K562 (cell line): ENCODE measurements at regions not wholly inside any gene's neighbourhood (a gene's known extent, or its start where the extent isn't known, plus 50 kb on each side); places are given as distances from the start of the nearest gene placed in this dataset.

Experiments
- CC2D1A ChIP-seq: fragments of 450-650 bp; IDR thresholded peaks from 2 replicates; pipeline ENCODE4 v1.6.1; 2017; ENCODE audit warnings: mild to moderate bottlenecking
- ELF1 ChIP-seq: fragments of 200-800 bp; sonication (Bioruptor generic); IDR thresholded peaks from 2 replicates; pipeline ENCODE4 v1.6.1; 2016; ENCODE audit warnings: missing genetic modification characterization, missing compliant biosample characterization
- ESRRA ChIP-seq: fragments of 450-650 bp; IDR thresholded peaks from 2 replicates; pipeline ENCODE4 v1.6.1; 2014; ENCODE audit warnings: low read depth, mild to moderate bottlenecking, moderate library complexity, borderline replicate concordance
- ETS2 ChIP-seq: IDR thresholded peaks from 2 replicates; pipeline ENCODE4 v1.6.1; 2016; ENCODE audit warnings: borderline replicate concordance, missing genetic modification characterization, mild to moderate bottlenecking, moderate library complexity, missing compliant biosample characterization; ENCODE audit not compliant: poor library complexity, severe bottlenecking
- FOXA1 ChIP-seq: fragments of 450-650 bp; IDR thresholded peaks from 2 replicates; pipeline ENCODE4 v1.6.1; 2016; ENCODE audit warnings: mild to moderate bottlenecking, borderline replicate concordance
- HDAC8 ChIP-seq: fragments of 450-650 bp; IDR thresholded peaks from 2 replicates; pipeline ENCODE4 v1.6.1; 2016; ENCODE audit warnings: mild to moderate bottlenecking, missing genetic modification characterization, moderate library complexity, missing compliant biosample characterization
- HLTF ChIP-seq: fragments of 450-650 bp; IDR thresholded peaks from 2 replicates; pipeline ENCODE4 v1.6.1; 2016
- KAT2B ChIP-seq: IDR thresholded peaks from one replicate; pipeline ENCODE4 v1.6.1; 2012; ENCODE audit warnings: low read depth, mild to moderate bottlenecking, control low read depth, inconsistent platforms, low read length, moderate library complexity
- LARP7 ChIP-seq: fragments of 450-650 bp; IDR thresholded peaks from 2 replicates; pipeline ENCODE4 v1.6.1; 2016
- NFRKB ChIP-seq: fragments of 450-650 bp; IDR thresholded peaks from 2 replicates; pipeline ENCODE4 v1.6.1; 2016; ENCODE audit warnings: low read depth
- NONO ChIP-seq, 2 experiments: fragments of 200-400 bp in 1 of 2; fragments of 450-650 bp in 1 of 2; formaldehyde crosslinking in 1 of 2; IDR thresholded peaks; 2 replicates each; pipeline ENCODE4 v1.6.1; 2017; ENCODE audit warnings: low read depth in 2 of 2, mild to moderate bottlenecking in 2 of 2, moderate library complexity in 2 of 2, low read length in 1 of 2
- RFX7 ChIP-seq: fragments of 250-450 bp; sonication (Bioruptor Pico); IDR thresholded peaks from 2 replicates; pipeline ENCODE4 v1.5.1; 2021; ENCODE audit warnings: mild to moderate bottlenecking
- SAFB2 ChIP-seq: fragments of 200-400 bp; formaldehyde crosslinking; IDR thresholded peaks from 2 replicates; pipeline ENCODE4 v1.6.1; 2018; ENCODE audit warnings: borderline replicate concordance, low read length, low read depth, moderate library complexity; ENCODE audit not compliant: severe bottlenecking
- SREBF1 ChIP-seq: fragments of 150-350 bp; IDR thresholded peaks from 2 replicates; pipeline ENCODE4 v1.6.1; 2014; ENCODE audit warnings: antibody characterized with exemption, low read depth, low read length, borderline replicate concordance
- TCFL5 ChIP-seq: fragments of 250-450 bp; sonication (Bioruptor Pico); conservative IDR thresholded peaks from 2 replicates; pipeline ENCODE4 v1.6.1; 2021; ENCODE audit warnings: mild to moderate bottlenecking, moderate library complexity, matching md5 sums
- TRIM28 ChIP-seq: fragments of 450-650 bp; IDR thresholded peaks from 2 replicates; pipeline ENCODE4 v1.6.1; 2017
- ZKSCAN8 ChIP-seq: fragments of 200-800 bp; sonication (Bioruptor generic); IDR thresholded peaks from 2 replicates; pipeline ENCODE4 v1.6.1; 2016; ENCODE audit warnings: missing genetic modification characterization, missing compliant biosample characterization
- ZNF408 ChIP-seq: fragments of 250-450 bp; sonication (Bioruptor Pico); IDR thresholded peaks from 2 replicates; pipeline ENCODE4 v1.4.0; 2020; ENCODE audit warnings: low read depth, mild to moderate bottlenecking, moderate library complexity
- ZNF586 ChIP-seq: fragments of 450-650 bp; formaldehyde crosslinking; conservative IDR thresholded peaks from 2 replicates; pipeline ENCODE4 v1.4.0; 2020; ENCODE audit warnings: mild to moderate bottlenecking, moderate library complexity
- ZNF695 ChIP-seq: fragments of 450-650 bp; formaldehyde crosslinking; IDR thresholded peaks from 2 replicates; pipeline ENCODE4 v1.4.0; 2020; ENCODE audit warnings: mild to moderate bottlenecking, moderate library complexity
- TF ChIP-seq, protein P1 (sequence below): fragments of 450-650 bp; formaldehyde crosslinking; IDR thresholded peaks from 2 replicates; pipeline ENCODE4 v1.4.0; 2020; ENCODE audit warnings: mild to moderate bottlenecking, moderate library complexity
- TF ChIP-seq, protein P2 (sequence below): fragments of 450-650 bp; IDR thresholded peaks from 2 replicates; pipeline ENCODE4 v1.6.1; 2016; ENCODE audit warnings: mild to moderate bottlenecking
- TF ChIP-seq, protein P3 (sequence below): fragments of 450-650 bp; formaldehyde crosslinking; IDR thresholded peaks from 2 replicates; pipeline ENCODE4 v1.4.0; 2020; ENCODE audit warnings: mild to moderate bottlenecking
- TF ChIP-seq, protein P4 (sequence below): IDR thresholded peaks from 3 replicates; pipeline ENCODE4 v1.6.1; 2011; ENCODE audit warnings: borderline replicate concordance, mild to moderate bottlenecking; ENCODE audit not compliant: insufficient read length, insufficient read depth

DNA sequence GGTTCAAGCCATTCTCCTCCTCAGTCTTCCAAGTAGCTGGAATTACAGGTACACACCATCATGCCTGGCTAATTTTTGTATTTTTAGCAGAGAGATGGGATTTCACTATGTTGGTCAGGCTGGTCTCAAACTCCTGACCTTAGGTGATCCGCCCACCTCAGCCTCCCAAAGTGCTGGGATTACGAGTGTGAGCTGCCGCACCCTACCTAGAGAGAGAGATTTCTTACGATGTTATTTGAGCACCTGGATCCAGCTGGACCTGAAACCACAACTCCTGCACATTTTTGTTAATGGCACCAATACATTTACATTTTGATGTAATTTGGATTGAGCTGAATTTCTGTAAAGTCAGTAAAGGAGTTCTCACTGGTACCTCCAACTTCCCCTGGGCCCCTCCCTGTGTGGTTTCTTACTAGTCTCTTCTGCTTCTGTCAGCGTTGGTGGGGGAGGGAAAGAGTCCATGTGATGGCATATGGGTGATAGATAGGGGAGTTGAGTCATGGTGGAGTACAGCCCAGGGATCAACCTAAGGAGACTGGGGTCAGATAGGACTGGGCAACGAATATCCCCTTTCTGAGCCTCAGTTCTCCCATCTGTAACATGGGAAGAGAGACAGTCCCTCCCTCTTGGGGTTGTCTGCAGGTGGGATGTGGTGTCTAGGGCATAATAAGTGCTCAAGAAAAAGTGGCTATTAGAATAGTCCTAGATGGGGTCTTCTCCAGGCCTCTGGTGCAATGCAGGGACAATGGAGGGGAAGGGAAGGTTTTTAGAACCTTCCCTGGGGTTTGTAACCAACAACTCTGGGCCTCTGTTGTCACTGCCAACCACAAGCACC lies 83.3 kb upstream of the MED13L start (continued):
- TF ChIP-seq, protein P1, sequence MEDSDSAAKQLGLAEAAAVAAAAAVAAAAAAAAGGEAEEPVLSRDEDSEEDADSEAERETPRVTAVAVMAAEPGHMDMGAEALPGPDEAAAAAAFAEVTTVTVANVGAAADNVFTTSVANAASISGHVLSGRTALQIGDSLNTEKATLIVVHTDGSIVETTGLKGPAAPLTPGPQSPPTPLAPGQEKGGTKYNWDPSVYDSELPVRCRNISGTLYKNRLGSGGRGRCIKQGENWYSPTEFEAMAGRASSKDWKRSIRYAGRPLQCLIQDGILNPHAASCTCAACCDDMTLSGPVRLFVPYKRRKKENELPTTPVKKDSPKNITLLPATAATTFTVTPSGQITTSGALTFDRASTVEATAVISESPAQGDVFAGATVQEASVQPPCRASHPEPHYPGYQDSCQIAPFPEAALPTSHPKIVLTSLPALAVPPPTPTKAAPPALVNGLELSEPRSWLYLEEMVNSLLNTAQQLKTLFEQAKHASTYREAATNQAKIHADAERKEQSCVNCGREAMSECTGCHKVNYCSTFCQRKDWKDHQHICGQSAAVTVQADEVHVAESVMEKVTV (CRISPR knock-in tag): no peak
- TF ChIP-seq FOXA1 (no peak), HDAC8 (tag) (no peak), ZNF586 (CRISPR knock-in tag) (no peak), ZNF695 (CRISPR knock-in tag) (no peak), CC2D1A (peak; percentile 40; the same call in 1 of the 2 replicates), ZNF408 (no peak), RFX7 (no peak), ETS2 (tag) (no peak), KAT2B (no peak), ELF1 (tag) (no peak), NFRKB (peak; percentile 76), SREBF1 (no peak), TCFL5 (CRISPR knock-in tag) (no peak), ZKSCAN8 (CRISPR knock-in tag) (no peak), NONO (IDR thresholded peaks at IDR 0.05; ENCODE audit: low read depth in 2 of 2, low read length in 1 of 2) (no peak), SAFB2 (no peak), ESRRA (peak; percentile 79), HLTF (no peak), LARP7 (no peak), TRIM28 (peak; percentile 67; the same call in 1 of the 2 replicates)
- TF ChIP-seq, protein P2, sequence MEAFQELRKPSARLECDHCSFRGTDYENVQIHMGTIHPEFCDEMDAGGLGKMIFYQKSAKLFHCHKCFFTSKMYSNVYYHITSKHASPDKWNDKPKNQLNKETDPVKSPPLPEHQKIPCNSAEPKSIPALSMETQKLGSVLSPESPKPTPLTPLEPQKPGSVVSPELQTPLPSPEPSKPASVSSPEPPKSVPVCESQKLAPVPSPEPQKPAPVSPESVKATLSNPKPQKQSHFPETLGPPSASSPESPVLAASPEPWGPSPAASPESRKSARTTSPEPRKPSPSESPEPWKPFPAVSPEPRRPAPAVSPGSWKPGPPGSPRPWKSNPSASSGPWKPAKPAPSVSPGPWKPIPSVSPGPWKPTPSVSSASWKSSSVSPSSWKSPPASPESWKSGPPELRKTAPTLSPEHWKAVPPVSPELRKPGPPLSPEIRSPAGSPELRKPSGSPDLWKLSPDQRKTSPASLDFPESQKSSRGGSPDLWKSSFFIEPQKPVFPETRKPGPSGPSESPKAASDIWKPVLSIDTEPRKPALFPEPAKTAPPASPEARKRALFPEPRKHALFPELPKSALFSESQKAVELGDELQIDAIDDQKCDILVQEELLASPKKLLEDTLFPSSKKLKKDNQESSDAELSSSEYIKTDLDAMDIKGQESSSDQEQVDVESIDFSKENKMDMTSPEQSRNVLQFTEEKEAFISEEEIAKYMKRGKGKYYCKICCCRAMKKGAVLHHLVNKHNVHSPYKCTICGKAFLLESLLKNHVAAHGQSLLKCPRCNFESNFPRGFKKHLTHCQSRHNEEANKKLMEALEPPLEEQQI: no peak
- TF ChIP-seq, protein P3, sequence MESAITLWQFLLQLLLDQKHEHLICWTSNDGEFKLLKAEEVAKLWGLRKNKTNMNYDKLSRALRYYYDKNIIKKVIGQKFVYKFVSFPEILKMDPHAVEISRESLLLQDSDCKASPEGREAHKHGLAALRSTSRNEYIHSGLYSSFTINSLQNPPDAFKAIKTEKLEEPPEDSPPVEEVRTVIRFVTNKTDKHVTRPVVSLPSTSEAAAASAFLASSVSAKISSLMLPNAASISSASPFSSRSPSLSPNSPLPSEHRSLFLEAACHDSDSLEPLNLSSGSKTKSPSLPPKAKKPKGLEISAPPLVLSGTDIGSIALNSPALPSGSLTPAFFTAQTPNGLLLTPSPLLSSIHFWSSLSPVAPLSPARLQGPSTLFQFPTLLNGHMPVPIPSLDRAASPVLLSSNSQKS (CRISPR knock-in tag): no peak
- TF ChIP-seq, protein P4, sequence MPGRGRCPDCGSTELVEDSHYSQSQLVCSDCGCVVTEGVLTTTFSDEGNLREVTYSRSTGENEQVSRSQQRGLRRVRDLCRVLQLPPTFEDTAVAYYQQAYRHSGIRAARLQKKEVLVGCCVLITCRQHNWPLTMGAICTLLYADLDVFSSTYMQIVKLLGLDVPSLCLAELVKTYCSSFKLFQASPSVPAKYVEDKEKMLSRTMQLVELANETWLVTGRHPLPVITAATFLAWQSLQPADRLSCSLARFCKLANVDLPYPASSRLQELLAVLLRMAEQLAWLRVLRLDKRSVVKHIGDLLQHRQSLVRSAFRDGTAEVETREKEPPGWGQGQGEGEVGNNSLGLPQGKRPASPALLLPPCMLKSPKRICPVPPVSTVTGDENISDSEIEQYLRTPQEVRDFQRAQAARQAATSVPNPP: no peak
